GM21576 (cell line): ENCODE measurements at regions not wholly inside any gene's neighbourhood (a gene's known extent, or its start where the extent isn't known, plus 50 kb on each side); places are given as distances from the start of the nearest gene placed in this dataset.

Experiments used
- ATAC-seq: cut with Tn5 transposase; IDR thresholded peaks from one replicate; pipeline ENCODE4 v1.9.1; 2021; ENCODE audit warnings: mild to moderate bottlenecking, moderate library complexity; ENCODE audit not compliant: unreplicated experiment

- ATAC-seq: no peak
Observed at GRCh38 chr21:35416866-35417489, 367.9 kb upstream of the RUNX1 start.

- no peak for ATAC-seq
Observed at GRCh38 chr21:35414507-35415139, 365.5 kb upstream of the RUNX1 start.

GRCh38 chr21:35414056-35414455, 365.0 kb upstream of the RUNX1 start:
- ATAC-seq: no peak

GRCh38 chr21:35412231-35412630, 363.1 kb upstream of the RUNX1 start:
- ATAC-seq: no peak

GRCh38 chr21:35411434-35411833, 362.3 kb upstream of the RUNX1 start:
- ATAC-seq: no peak

- no peak for ATAC-seq
Observed at GRCh38 chr21:35410656-35411055, 361.6 kb upstream of the RUNX1 start.

- no peak for ATAC-seq
Observed at GRCh38 chr21:35410123-35410522, 361.0 kb upstream of the RUNX1 start.

- ATAC-seq: no peak
Observed at GRCh38 chr21:35408401-35408800, 359.3 kb upstream of the RUNX1 start.

GRCh38 chr21:35406635-35407034, 357.5 kb upstream of the RUNX1 start:
- ATAC-seq: no peak

- ATAC-seq: no peak
Observed at GRCh38 chr21:35405981-35406380, 356.9 kb upstream of the RUNX1 start.

GRCh38 chr21:35404247-35404646, 355.1 kb upstream of the RUNX1 start:
- no peak for ATAC-seq

- ATAC-seq: no peak
Observed at GRCh38 chr21:35402061-35402460, 353.0 kb upstream of the RUNX1 start.

GRCh38 chr21:35401476-35401875, 352.4 kb upstream of the RUNX1 start:
- ATAC-seq: no peak

- peak; percentile 67 for ATAC-seq
Observed at GRCh38 chr21:35400233-35400939, 351.3 kb upstream of the RUNX1 start.

GRCh38 chr21:35399706-35400105, 350.6 kb upstream of the RUNX1 start:
- ATAC-seq: no peak

- ATAC-seq: no peak
Observed at GRCh38 chr21:35399002-35399530, 350.0 kb upstream of the RUNX1 start.

GRCh38 chr21:35398346-35398982, 349.4 kb upstream of the RUNX1 start:
- ATAC-seq: no peak

- ATAC-seq: no peak
Observed at GRCh38 chr21:35397781-35398180, 348.7 kb upstream of the RUNX1 start.

GRCh38 chr21:35396655-35397054, 347.6 kb upstream of the RUNX1 start:
- no peak for ATAC-seq

- no peak for ATAC-seq
Observed at GRCh38 chr21:35395728-35396127, 346.6 kb upstream of the RUNX1 start.

GRCh38 chr21:35394634-35395369, 345.7 kb upstream of the RUNX1 start:
- no peak for ATAC-seq
